NCI-H146 (cell line): ENCODE measurements at regions not wholly inside any gene's neighbourhood (a gene's known extent, or its start where the extent isn't known, plus 50 kb on each side); places are given as distances from the start of the nearest gene placed in this dataset.

Experiments used
- DNase-seq: peaks from one replicate; lab custom pipeline; 2025; lab: John Stamatoyannopoulos, UW

DNA sequence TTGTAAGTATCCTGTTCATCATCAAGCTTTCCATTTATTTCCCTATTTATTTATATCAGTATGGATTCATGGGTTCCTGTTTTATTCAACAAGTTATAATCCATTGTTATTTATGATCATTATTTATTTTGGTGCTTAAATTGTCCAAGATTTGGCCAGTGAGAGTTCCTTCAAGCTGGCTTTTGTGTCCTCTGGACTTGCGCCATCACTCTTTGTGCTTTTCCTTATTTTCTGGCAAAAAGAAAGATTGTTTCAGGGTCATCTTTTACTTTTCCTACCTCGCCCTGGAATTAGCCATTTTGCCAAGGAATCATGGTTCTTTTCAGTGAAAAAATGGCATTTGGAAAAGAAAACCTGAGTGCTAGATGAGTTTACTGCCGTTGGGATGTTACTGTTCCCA lies 193.4 kb downstream of the ADAMTS15 start:
- DNase-seq = no peak

DNA sequence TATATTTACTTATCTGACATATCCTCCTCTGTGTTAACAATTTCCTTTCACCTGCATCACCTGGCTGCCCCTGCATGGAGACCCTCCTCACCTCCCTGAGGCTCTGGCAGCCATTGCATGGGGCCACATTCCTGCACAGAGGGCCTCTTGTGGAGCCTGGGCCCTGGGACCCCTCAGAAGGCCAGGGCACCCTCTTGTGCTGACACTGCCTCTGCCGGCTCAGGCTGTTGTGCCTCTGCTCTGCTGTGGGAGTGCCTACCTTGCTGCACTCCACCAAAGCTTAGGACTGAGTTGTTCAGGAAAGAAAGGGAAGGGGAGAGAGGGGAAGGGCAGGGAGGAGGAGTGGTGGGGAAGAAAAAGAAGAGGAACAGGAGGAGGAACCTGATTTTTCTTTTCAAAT lies 194.5 kb downstream of the ADAMTS15 start:
- DNase-seq = no peak

DNA sequence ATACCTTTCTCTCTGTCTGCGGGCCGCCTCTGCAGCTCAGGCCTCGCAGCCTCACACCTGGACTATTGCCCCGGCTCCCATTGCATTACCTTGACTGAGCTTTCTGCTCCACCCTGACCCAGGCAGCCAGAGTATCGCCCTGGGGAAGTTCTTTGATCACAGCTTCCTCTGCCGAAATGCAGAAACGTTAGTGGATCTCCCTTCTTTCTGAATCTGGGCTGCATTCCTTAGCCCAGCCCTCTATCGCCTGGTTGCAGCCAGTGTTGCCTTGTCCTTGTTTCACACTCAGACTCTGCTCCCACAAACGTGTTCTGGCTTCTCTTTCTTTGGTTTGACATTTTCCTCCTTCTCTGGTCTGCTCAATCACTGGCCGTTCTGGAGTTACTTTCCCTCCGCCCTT lies 195.7 kb downstream of the ADAMTS15 start:
- no peak for DNase-seq

DNA sequence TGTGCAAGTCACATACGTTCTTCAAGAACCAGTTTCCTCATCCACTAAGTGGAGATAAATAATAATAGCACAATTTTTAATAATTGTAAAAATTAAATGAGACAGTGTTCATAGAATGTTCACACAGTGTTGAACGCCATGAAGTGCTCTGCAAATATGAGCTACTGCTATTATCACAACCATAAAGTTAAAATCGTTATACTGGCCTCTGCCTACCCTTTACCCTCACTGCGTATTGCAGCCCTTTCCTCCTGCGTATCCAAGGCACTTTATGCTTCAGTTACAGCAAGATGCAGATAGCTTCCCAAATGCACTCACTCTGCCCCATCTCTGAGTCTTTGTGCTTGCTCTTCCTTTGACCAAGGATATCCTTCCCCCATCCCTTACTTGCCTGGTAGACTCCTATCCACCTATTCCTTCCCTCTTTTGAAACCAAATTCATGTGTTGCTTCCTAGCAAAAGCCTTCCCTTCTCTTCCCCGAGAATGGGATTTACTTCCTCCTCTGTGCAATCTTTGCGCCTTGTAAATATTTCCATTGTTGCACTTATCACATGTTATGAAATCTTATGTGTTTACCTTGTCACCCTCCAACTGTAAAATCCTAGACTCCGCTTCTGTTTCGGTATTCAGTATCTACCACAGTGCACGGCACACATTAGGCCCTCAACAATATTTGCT lies 196.9 kb downstream of the ADAMTS15 start:
- no peak for DNase-seq

DNA sequence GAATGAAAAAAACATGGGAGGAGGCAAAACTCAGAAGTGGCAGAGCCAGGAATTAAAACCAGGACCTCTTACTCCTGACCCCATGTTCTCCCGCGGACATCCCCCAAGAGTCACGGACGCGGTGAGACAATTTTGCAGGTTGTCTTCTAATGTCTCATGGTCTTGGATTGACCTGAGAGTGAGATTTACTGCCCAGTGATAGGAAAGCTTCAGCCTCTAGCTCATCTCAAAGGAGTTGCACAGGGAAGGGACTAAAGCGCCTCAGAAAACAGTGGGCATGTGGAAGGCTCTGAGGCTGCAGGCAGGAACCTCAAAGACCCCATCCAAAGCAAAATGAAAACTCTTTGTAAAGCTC lies 197.4 kb downstream of the ADAMTS15 start:
- no peak for DNase-seq

DNA sequence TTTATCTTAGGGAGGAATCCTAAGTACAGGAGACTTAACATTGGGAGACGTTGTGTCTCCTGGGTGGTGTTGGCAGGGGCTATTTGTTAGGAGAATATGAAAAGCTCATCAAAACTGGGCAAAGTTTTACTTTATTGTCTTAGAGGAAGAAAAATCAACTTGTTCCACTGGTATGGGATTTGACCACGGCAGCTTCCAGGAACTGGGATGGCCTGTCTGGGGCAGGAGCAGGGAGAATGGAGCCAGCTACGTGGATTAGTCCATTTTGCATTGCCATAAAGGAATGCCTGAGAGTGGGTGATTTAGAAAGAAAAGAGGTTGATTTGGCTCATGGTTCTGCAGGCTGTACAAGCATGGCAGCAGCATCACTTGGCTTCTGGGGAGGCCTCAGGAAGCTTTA lies 198.4 kb downstream of the ADAMTS15 start:
- no peak for DNase-seq

DNA sequence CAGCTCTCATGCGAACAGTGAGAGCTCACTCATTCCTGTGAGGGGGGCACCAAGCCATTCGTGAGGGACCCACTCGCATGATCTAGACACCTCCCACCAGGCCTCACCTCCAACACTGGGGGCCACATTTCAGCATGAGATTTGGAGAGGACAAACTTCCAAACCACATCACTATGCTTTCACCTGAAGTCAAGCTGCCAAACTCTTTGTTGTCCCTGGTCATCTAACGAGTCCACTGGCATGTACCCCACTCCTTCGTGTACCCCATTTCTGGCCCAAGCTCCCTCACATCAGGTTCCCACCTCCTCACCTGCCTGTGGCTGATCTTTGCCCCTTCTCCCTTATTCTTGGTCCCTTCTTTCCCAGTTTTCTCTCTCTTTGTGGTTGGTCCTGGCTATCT lies 198.9 kb downstream of the ADAMTS15 start:
- DNase-seq = no peak

DNA sequence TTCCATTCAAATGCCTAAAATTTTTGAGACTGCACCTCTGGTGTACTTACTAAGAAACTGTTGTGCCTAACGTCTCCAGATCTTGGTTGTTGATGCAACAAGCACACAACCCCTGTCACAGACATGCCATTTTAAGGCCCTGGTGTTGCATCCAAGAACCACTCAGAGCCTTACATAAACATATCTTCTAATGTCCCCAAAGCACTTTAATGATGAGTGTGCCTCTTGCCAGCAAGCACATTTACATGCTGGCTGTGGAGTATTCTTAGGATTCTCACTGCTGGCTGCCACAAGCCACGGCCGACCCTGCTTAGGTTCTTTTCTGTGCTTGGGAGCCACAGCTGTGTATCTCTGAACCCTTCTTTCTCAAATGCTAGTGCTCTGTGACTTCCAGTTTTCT lies 201.4 kb downstream of the ADAMTS15 start:
- no peak for DNase-seq

DNA sequence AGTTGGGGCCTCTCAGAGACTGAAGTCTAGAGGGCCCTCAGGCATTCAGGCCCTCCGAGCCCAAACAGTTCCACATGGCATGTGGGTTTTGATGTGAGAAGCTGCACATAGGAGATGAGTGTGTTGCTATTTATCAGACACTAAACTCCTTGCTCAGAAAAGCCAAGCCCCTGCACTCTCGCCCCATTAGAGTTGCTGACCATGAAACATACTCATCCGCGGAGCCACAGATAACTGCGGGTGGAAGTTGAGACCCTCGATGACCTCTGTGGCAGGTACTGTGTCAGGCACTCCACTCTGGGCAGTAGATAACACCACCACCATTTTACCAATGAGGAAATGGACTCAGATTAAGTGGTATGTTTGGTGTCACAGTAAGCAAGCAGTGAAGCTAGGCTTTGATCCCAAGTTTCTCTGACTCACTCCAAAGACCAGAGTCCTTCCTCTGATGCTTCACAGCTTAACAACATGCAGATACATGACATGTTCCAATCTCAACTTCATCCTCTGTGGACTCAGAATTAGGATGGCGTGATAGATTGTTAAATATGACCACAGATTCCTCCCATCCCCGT lies 202.1 kb downstream of the ADAMTS15 start:
- DNase-seq = no peak

DNA sequence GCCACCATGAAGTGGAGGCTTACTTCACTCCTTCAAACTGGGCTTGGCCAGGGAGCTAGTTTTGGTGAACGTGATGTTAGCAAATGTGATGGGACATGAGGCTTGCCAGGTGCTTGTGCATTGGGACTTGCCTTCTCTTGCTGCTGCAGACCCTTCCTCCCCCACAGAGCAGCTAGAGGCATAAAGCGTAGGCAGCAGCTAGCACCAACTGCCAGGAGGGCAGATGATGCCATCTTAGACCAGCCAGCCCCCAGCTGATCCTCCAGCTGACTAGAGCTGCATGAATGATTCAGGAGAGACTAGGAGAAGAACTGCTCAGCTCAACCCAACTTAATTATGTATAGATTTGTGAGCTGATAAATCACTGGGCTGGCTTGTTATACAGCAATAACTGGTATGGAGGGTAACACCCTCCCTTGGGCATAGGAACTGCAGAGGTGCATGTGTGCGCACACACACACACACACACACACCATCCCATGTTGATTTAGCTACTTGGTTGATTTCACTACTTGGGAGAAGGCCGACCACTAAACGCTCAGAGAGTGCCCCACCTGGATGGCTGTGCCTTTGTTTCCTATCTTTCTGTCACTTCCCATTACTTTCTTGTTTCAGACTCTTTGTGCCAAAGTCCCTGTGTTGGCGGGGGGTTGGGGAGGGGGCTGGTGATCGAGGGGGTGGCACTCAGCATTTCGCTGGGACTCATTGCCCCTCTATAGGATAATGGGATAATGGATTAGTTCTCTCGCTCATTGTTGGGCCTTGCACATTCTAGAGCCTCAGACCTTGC lies 202.8 kb downstream of the ADAMTS15 start:
- no peak for DNase-seq

DNA sequence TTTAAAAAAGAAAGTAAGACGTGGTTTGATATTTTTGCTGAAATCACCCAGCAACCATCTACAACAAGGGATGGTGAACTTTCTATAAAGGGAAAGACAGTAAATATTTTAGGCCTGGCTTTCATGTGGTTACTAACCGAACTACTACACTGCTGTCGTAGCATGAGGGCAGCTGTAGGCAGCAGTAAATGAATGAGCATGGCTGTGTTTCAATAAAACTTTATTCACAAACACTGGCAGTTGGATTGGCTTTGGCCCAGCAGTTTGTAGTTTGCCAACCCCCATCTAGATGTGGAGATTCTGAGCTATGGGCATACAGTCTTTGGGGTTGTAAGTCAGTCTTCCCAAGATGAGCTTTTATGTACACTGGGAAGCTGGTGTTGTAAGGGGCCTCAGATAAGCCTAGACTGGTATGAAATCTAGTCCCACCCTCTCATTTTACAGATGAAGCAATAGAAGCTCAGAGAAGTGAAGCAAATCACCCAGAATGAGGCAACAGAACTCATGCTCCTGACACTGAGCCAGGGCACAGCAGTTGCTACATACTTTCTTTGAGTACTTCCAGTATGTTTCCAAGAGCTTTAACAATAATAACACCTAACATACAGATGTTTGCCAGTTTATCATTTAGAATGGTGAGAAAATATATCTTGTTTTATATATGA lies 204.4 kb downstream of the ADAMTS15 start:
- DNase-seq = no peak

DNA sequence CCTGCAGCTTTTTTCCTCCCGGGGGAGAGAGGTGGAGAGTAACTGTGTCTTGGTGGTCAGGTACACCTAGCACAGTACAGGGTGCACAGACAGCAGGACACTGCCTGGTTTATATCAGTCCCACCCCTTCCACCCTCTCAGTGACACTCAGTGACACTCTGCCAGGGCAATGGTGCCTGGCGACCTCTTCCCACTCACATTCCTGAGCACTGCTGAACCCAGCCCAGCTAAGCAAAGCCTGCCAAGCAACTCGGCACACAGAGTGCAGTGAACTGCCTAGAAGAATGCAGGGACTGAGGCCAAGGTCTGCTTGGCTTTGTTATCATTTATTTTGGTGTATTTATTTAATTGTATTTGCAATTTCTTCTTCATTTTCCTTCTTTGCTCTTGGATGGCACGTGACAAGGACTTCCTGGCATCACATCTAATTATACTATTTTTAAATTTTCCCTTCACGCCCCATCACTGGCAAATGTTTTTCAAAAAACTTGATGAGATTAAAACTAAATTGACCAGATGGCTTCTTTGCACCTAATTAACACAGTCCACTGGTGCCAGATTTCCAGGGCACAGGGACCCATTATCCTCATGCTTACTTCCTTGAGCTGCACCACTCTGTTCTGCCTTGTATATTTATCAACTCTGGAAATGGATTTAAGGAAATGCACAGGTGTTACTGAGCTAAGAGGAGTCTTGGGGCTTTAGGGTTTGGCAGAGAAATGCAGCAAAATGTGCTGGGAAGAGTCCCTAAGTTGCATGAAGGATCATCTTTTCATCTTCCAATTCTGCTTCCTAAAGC lies 205.6 kb downstream of the ADAMTS15 start:
- no peak for DNase-seq

DNA sequence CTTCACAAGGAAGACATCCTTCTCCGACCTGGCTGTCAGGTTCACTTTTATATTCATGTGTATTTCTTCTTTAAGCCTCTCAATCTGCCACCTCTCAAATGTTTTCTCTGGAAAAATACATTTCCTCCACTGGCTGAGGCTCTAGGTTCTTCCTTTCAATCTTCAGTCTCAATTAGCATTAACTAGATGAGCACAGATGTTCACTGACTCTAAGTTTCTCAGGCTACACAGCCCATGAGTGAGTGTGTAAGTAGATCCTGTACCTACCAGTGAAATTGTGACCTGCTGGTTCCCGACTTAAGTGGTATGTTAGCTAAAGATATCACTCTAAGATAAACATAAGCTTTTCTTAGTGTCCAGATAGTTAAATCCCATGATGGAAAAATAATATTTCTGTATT lies 206.9 kb downstream of the ADAMTS15 start:
- DNase-seq = no peak

DNA sequence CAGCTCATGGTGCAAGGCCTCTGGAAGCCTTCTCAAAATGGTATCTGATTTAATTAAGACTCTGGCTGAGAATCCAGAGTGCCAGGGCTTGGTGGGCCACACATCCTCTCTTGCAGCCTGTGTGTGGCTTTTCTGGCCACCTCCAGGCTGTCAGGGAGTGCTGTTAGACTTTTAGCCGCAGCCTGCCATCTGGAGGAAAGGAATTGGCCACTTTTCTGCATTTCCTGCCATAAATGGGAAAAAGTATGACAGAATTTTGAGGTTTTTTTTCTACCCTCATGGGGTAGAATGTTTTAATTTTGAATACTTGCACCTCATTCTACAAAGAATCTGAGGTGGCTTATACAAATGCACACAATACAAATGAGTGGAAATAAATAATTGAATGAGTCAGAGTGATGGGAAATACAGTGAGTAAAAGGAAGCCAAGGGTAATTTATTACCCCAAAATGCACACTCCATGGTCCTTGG lies 218.4 kb downstream of the ADAMTS15 start:
- no peak for DNase-seq

DNA sequence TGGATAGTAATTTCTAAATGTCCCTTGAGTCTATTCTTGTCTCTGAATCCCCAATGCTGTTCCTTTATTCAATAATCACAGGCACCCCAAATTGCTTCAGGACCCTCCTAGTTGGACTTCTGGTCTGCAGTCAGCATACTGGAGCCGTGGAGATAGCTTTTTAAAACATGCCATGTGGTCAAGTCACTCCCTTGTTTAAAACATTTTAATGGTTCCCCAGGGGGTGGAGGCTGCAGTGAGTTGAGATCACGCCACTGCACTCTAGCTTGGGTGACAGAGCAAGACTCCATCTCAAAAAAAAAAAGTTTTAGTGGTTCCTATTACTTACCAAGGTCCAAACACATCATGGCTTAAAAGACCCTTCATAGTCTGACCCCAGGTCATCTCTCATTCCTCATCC lies 220.3 kb downstream of the ADAMTS15 start:
- DNase-seq = no peak

DNA sequence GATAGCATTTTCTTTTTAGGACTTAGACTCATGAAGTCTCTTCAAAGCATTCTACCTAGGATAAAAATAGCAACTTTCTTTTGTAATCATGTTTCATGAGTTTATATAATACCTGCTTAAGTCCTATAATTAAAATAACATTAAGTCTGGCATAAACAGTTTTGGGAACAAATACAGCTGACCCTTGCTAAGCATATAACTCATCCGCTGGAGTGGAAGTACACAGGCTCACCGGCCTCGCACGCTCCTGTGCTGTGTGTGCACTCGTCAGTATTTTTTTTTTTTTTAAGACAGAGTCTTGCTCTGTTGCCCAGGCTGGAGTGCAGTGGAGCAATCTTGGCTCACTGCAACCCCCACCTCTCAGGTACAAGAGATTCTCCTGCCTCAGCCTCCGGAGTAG lies 221.8 kb downstream of the ADAMTS15 start:
- no peak for DNase-seq

DNA sequence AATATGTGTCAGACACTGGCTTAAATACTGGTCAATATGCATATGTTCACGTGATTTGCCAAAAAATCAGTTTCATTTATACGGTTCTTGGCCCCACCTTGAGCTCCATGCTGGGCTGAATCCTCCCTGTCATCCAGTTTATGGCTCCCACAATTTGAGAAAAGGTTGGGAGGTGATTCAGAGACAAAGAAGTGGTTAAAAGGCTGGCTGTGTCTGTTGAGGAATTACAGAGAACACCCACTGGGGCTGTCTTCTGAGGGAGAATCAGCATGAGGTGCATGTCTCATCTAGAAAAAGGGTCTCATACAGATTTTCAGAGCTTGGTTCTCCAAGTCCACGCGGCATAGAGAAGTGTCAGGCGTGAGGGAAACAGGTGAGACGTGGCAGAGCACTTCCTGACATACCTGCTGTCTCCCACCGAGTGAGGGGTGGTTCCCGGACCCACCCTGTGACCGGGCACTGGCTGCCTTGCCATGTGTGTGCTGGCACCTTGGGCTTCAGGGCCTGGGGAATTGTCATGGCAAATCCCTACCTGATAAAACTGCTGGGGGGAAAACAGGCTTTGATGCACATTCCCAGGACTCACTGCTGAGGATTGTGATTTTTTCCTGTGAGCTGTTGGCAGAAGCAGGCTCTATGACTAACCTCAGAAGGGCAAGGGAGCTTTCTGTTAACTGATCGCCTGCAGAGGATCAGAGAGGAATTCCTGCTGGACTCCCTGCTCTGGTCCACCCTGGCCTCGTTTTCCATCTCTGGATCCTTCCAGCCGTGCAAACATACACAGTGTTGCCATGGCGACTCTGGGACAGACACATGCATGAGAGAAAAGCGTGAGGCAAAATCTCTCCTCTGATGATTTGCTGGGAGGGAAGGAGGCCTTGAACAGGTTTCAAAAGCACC lies 223.6 kb downstream of the ADAMTS15 start:
- DNase-seq = no peak

DNA sequence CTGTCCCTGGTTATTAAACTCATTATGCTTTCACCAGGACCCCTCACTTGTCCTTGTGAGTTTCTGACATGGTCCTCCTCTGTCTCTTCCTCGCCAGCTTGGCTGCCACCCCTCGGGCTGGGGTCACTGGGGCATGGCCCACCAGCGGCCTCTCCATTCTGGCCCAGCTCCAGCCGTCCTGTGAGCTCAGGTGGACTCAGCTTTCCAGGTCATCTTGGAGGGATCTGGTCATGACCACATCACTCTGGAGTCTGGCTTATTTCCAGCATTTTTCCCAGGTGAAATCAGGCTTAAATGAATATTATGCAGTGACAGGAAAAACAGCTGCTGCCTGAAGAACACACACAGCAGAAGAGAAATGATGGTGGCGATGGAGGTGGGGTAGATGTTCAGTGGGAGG lies 224.5 kb downstream of the ADAMTS15 start:
- DNase-seq = no peak

DNA sequence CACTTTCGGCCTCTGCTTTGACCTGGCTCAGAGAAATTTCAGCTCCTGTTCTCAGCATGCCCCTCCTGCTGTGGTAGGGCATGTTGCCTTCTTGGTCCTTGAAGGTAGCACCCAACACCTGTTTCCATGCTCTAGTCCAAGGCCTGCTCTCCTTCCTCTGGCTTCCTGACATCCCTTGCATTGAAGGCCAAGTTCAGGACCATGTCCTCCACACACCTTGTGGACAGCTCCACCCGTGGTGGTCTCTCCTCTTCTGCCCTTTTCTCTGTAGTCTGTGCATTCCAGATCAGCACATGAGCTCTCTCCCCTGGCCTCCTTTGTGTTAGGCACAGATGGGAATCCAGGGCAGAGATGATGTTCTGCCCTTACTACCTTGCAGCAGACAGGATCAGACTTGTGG lies 225.3 kb downstream of the ADAMTS15 start:
- DNase-seq = no peak

DNA sequence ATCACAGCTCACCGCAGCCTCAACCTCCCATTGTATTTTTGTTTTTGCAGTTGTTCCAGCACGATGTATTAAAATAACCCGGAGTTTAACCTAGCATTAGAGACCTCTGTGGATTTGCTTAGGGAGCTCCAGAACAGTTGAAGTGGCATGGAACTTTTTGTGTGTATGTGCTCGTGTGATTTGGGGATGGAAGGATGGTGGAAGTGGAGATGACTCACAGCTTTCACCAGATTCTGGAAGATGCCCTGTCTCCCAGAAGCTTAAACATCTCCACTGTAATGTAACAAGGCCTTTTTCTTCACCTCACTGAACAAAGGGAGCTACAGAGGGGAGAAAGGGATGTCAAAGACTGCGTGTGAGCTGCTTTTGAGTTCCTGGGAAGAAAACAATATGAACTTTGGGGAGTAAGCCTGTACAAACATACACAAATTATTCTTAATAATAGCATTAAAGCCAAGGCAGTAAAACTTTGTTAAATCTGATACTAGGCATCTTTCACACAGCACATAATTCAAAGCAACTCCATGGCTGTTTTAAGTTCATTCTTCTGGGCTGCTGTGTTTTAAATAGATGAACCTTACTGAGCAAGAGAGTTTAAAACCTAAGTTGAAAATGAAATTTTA lies 226.4 kb downstream of the ADAMTS15 start:
- no peak for DNase-seq
